OCI-LY7 (cell line): ENCODE measurements at regions not wholly inside any gene's neighbourhood (a gene's known extent, or its start where the extent isn't known, plus 50 kb on each side); places are given as distances from the start of the nearest gene placed in this dataset.

Experiments
- EZH2phosphoT487 ChIP-seq: fragments of 200-600 bp; sonication (generic); IDR thresholded peaks from 2 replicates; pipeline ENCODE4 v1.6.1; 2018; ENCODE audit warnings: low read depth, borderline replicate concordance, mild to moderate bottlenecking, mixed run types, antibody characterized with exemption, low read length, moderate library complexity, mixed read lengths
- TF ChIP-seq, protein P1 (sequence below): fragments of 200-600 bp; sonication (generic); conservative IDR thresholded peaks from 2 replicates; pipeline ENCODE4 v1.5.1; 2014; ENCODE audit warnings: mild to moderate bottlenecking, antibody characterized with exemption, low read length, moderate library complexity, mixed read lengths

- TF ChIP-seq, protein P1, sequence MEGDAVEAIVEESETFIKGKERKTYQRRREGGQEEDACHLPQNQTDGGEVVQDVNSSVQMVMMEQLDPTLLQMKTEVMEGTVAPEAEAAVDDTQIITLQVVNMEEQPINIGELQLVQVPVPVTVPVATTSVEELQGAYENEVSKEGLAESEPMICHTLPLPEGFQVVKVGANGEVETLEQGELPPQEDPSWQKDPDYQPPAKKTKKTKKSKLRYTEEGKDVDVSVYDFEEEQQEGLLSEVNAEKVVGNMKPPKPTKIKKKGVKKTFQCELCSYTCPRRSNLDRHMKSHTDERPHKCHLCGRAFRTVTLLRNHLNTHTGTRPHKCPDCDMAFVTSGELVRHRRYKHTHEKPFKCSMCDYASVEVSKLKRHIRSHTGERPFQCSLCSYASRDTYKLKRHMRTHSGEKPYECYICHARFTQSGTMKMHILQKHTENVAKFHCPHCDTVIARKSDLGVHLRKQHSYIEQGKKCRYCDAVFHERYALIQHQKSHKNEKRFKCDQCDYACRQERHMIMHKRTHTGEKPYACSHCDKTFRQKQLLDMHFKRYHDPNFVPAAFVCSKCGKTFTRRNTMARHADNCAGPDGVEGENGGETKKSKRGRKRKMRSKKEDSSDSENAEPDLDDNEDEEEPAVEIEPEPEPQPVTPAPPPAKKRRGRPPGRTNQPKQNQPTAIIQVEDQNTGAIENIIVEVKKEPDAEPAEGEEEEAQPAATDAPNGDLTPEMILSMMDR = no peak
- no peak for TF ChIP-seq EZH2phosphoT487
These were observed 391.8 kb downstream of the ZPLD1 start for GRCh38 chr3:102826636-102827035.
